RWPE1 (cell line): ENCODE measurements at regions not wholly inside any gene's neighbourhood (a gene's known extent, or its start where the extent isn't known, plus 50 kb on each side); places are given as distances from the start of the nearest gene placed in this dataset.

Experiments
- CTCF ChIA-PET: fragments of 350-600 bp; sonication (Branson Sonifier 250); formaldehyde crosslinking; extraction: SDS; loops from one replicate; lab custom pipeline; 2021; lab: Yijun Ruan, JAX
- POLR2A ChIA-PET: fragments of 400-600 bp; formaldehyde crosslinking; extraction: SDS; loops from one replicate; lab custom pipeline; 2020; ENCODE audit warnings: antibody characterized with exemption; ENCODE audit not compliant: low non-redundant PET; lab: Yijun Ruan, JAX
- DNase-seq: peaks from one replicate; pipeline ENCODE4 v3.0.0; 2012; ENCODE audit warnings: low spot score
- H3K27ac ChIP-seq: fragments of 450-650 bp; 2 replicates; pipeline ENCODE4 v1.5.1; 2017
- CTCF ChIP-seq: fragments of 450-650 bp; conservative IDR thresholded peaks from 2 replicates; pipeline ENCODE4 v1.5.1; 2017; ENCODE audit warnings: low read depth, mild to moderate bottlenecking

GRCh38 chr1:58905628-58906221, 121.9 kb upstream of the JUN start:
- POLR2A ChIA-PET = no interaction called here
- DNase-seq = no peak
- CTCF ChIA-PET = no interaction called here
- no peak overlapping the region for H3K27ac ChIP-seq
- no peak for TF ChIP-seq CTCF

GRCh38 chr1:58907398-58907797, 123.6 kb upstream of the JUN start:
- CTCF ChIA-PET = no interaction called here
- TF ChIP-seq CTCF = no peak
- no peak overlapping the region for H3K27ac ChIP-seq
- POLR2A ChIA-PET = no interaction called here
- DNase-seq = no peak

- no peak overlapping the region for H3K27ac ChIP-seq
- ChIA-PET POLR2A (interaction anchor here (0.7 kb wide), 1 partner anchor 25 kb away, joined by 9 read pairs; no protein-coding TSS in a partner anchor), CTCF (no interaction called here)
- no peak for TF ChIP-seq CTCF
- peak; percentile 75 for DNase-seq
These were observed 125.0 kb upstream of the JUN start for GRCh38 chr1:58908561-58909560.

GRCh38 chr1:58909914-58910681, 126.3 kb upstream of the JUN start:
- H3K27ac ChIP-seq = no peak overlapping the region
- ChIA-PET CTCF (interaction anchor here (0.8 kb wide), 1 partner anchor 52 kb away, joined by 3 read pairs; no protein-coding TSS in a partner anchor), POLR2A (interaction anchor here (0.7 kb wide), 1 partner anchor 23 kb away, joined by 9 read pairs; no protein-coding TSS in a partner anchor)
- TF ChIP-seq CTCF = no peak
- no peak for DNase-seq

- no peak overlapping the region for H3K27ac ChIP-seq
- no peak for TF ChIP-seq CTCF
- no peak for DNase-seq
- ChIA-PET CTCF (interaction anchor here (0.7 kb wide), 1 partner anchor 847 kb away, joined by 5 read pairs; no protein-coding TSS in a partner anchor), POLR2A (no interaction called here)
These were observed 128.1 kb upstream of the JUN start for GRCh38 chr1:58911841-58912499.
